SU-DHL-6 (cell line): ENCODE measurements at regions not wholly inside any gene's neighbourhood (a gene's known extent, or its start where the extent isn't known, plus 50 kb on each side); places are given as distances from the start of the nearest gene placed in this dataset.

ENCODE experiments used
- H2AFZ ChIP-seq: fragments of 200-600 bp; sonication (generic); 2 replicates; pipeline ENCODE4 v1.6.1; 2014; ENCODE audit warnings: low read depth, mild to moderate bottlenecking, moderate library complexity, mixed read lengths, antibody characterized with exemption, low read length; ENCODE audit not compliant: severe bottlenecking
- H3F3A ChIP-seq: fragments of 200-600 bp; shearing (Covaris generic); 2 replicates; pipeline ENCODE4 v1.6.0; 2016; ENCODE audit warnings: antibody characterized with exemption, mild to moderate bottlenecking; ENCODE audit not compliant: insufficient read depth
- H3K27ac ChIP-seq: fragments of 200-600 bp; sonication (generic); 2 replicates; pipeline ENCODE4 v1.5.1; 2016; ENCODE audit warnings: low read depth, mild to moderate bottlenecking, low read length, moderate library complexity, mixed read lengths
- H3K27me3 ChIP-seq: fragments of 200-600 bp; sonication (generic), shearing (Covaris generic); 2 replicates; pipeline ENCODE4 v1.6.0; 2014; ENCODE audit warnings: mild to moderate bottlenecking, low read length
- H3K36me3 ChIP-seq: fragments of 200-600 bp; sonication (generic); 2 replicates; pipeline ENCODE4 v1.6.1; 2014; ENCODE audit warnings: mild to moderate bottlenecking, low read length, mixed read lengths
- H3K4me2 ChIP-seq: fragments of 300-600, 200-600 bp; shearing (Covaris generic), sonication (generic); 2 replicates; pipeline ENCODE4 v1.6.0; 2014; ENCODE audit warnings: low read length, low read depth, mild to moderate bottlenecking; ENCODE audit not compliant: poor library complexity, severe bottlenecking
- H3K4me3 ChIP-seq: fragments of 200-600 bp; sonication (generic); 2 replicates; pipeline ENCODE4 v1.5.1; 2014; ENCODE audit warnings: antibody characterized with exemption, low read length, mild to moderate bottlenecking, mixed read lengths; ENCODE audit not compliant: insufficient read depth, poor library complexity, severe bottlenecking
- H3K79me2 ChIP-seq: fragments of 200-600 bp; sonication (generic); 2 replicates; pipeline ENCODE4 v1.6.1; 2014; ENCODE audit warnings: mild to moderate bottlenecking, low read length, moderate library complexity; ENCODE audit not compliant: insufficient read depth
- H3K9ac ChIP-seq: fragments of 200-600 bp; sonication (generic); 2 replicates; pipeline ENCODE4 v1.7.0; 2014; ENCODE audit warnings: mild to moderate bottlenecking, low read length
- H3K9me2 ChIP-seq: fragments of 200-600 bp; sonication (generic); replicated peaks from 2 replicates; pipeline ENCODE4 v1.6.1; 2014; ENCODE audit warnings: low read length; ENCODE audit not compliant: insufficient read depth
- H3K9me3 ChIP-seq: fragments of 200-600 bp; sonication (generic); 2 replicates; pipeline ENCODE4 v1.6.1; 2014; ENCODE audit warnings: low read length, mixed read lengths; ENCODE audit not compliant: insufficient read depth
- H4K20me1 ChIP-seq: fragments of 200-600 bp; sonication (generic); 2 replicates; pipeline ENCODE4 v1.6.1; 2014; ENCODE audit warnings: low read depth, mild to moderate bottlenecking, antibody characterized with exemption, low read length, moderate library complexity, mixed read lengths
- CTCF ChIP-seq: fragments of 200-600 bp; sonication (generic); IDR thresholded peaks from one replicate; pipeline ENCODE4 v1.5.1; 2017; ENCODE audit warnings: antibody characterized with exemption, mild to moderate bottlenecking, low read length, moderate library complexity; ENCODE audit not compliant: insufficient read depth, poor library complexity, severe bottlenecking
- EZH2phosphoT487 ChIP-seq: fragments of 200-600 bp; sonication (generic), shearing (Covaris generic); conservative IDR thresholded peaks from 2 replicates; pipeline ENCODE4 v1.6.1; 2018; ENCODE audit warnings: mild to moderate bottlenecking, antibody characterized with exemption, low read length, moderate library complexity, mixed read lengths

- no peaks in the 10 kb centered on the region for H4K20me1 ChIP-seq
- H3K4me3 ChIP-seq = no peak overlapping the region
- TF ChIP-seq EZH2phosphoT487 (no peak), CTCF (no peak)
- no peaks in the 10 kb centered on the region for H3K9me2 ChIP-seq
- H3F3A ChIP-seq = peaks cover 26% of the 10 kb centered on the region
- H3K36me3 ChIP-seq = no peaks in the 10 kb centered on the region
- peak overlapping the region; percentile 86 for H3K4me2 ChIP-seq
- peak overlapping the region; percentile 72 for H2AFZ ChIP-seq
- H3K27me3 ChIP-seq = no peaks in the 10 kb centered on the region
- H3K9me3 ChIP-seq = no peaks in the 10 kb centered on the region
- no peak overlapping the region for H3K9ac ChIP-seq
- H3K27ac ChIP-seq = no peak overlapping the region
- no peaks in the 10 kb centered on the region for H3K79me2 ChIP-seq
These were observed 76.9 kb upstream of the ZNF608 start for GRCh38 chr5:124823380-124823779.

- peak overlapping the region; percentile 72 for H2AFZ ChIP-seq
These were observed 78.3 kb upstream of the ZNF608 start for GRCh38 chr5:124824637-124825158.

GRCh38 chr5:124825250-124825982 is 79.0 kb upstream of the ZNF608 start:
- no peaks in the 10 kb centered on the region for H3K79me2 ChIP-seq
- H2AFZ ChIP-seq = peak overlapping the region; percentile 72
- H3K9me3 ChIP-seq = no peaks in the 10 kb centered on the region
- H3K9me2 ChIP-seq = no peaks in the 10 kb centered on the region
- H3K4me3 ChIP-seq = peak overlapping the region; percentile 47
- TF ChIP-seq EZH2phosphoT487 (no peak), CTCF (no peak)
- no peaks in the 10 kb centered on the region for H3K36me3 ChIP-seq
- peak overlapping the region; percentile 94 for H3K27ac ChIP-seq
- H4K20me1 ChIP-seq = no peaks in the 10 kb centered on the region
- peak overlapping the region; percentile 86 for H3K4me2 ChIP-seq
- peaks cover 26% of the 10 kb centered on the region for H3F3A ChIP-seq
- H3K9ac ChIP-seq = peak overlapping the region; percentile 55
- H3K27me3 ChIP-seq = no peaks in the 10 kb centered on the region

More at GRCh38 chr5:124824637-124825158, 78.3 kb upstream of the ZNF608 start:
- TF ChIP-seq EZH2phosphoT487 (no peak), CTCF (no peak)
- peak overlapping the region; percentile 94 for H3K27ac ChIP-seq
- H3K27me3 ChIP-seq = no peaks in the 10 kb centered on the region
- no peaks in the 10 kb centered on the region for H3K79me2 ChIP-seq
- H3F3A ChIP-seq = peaks cover 26% of the 10 kb centered on the region
- peak overlapping the region; percentile 86 for H3K4me2 ChIP-seq
- no peaks in the 10 kb centered on the region for H3K9me2 ChIP-seq
- no peaks in the 10 kb centered on the region for H3K9me3 ChIP-seq
- no peaks in the 10 kb centered on the region for H3K36me3 ChIP-seq
- peak overlapping the region; percentile 55 for H3K9ac ChIP-seq
- peak overlapping the region; percentile 47 for H3K4me3 ChIP-seq
- no peaks in the 10 kb centered on the region for H4K20me1 ChIP-seq
